ENCODE measurements at regions not wholly inside any gene's neighbourhood (a gene's known extent, or its start where the extent isn't known, plus 50 kb on each side); places are given as distances from the start of the nearest gene placed in this dataset.
"Not testable (repeated sequence)": the region's sequence is repeated elsewhere in the genome, so short reads cannot be mapped to it uniquely, and the experiment has no call there.

GRCh38 chr14:82011460-82011859 lies 477.8 kb upstream of the SEL1L start:
- DNase-seq (ENCODE audit: low read depth in 4 of 6, low spot score in 6 of 6): no peak
- Histone ChIP-seq H3K27me3 (ENCODE audit: control insufficient read depth, insufficient read depth, low read length) (no peaks in the 10 kb centered on the region), H3K9me3 (ENCODE audit: control insufficient read depth, insufficient read depth, low read length) (no peaks in the 10 kb centered on the region), H3K4me1 (ENCODE audit: control insufficient read depth, insufficient read depth, low read length) (no peaks in the 10 kb centered on the region), H3K4me3 (ENCODE audit: low read depth, low read length) (no peak overlapping the region), H3K36me3 (ENCODE audit: control insufficient read depth, insufficient read depth, low read length) (no peaks in the 10 kb centered on the region), H3K27ac (ENCODE audit: low read depth, low read length) (no peak overlapping the region)
- WGBS (ENCODE audit: insufficient coverage): 96% methylated on average over 3 of the region's 3 CpGs

- no peaks in the 10 kb centered on the region for H3K27me3 ChIP-seq (ENCODE audit: control insufficient read depth, insufficient read depth, low read length)
- 100% methylated on average over 1 of the region's 1 CpG for WGBS (ENCODE audit: insufficient coverage)
Measured at GRCh38 chr14:82029038-82029437, 495.4 kb upstream of the SEL1L start.

GRCh38 chr14:82035397-82035796 lies 501.7 kb upstream of the SEL1L start:
- no peak for DNase-seq (ENCODE audit: low read depth in 4 of 6, low spot score in 6 of 6)
- H3K4me1 ChIP-seq (ENCODE audit: control insufficient read depth, insufficient read depth, low read length): no peaks in the 10 kb centered on the region
- WGBS (ENCODE audit: insufficient coverage): no CpG with 5 or more reads among the region's 3 CpGs

More at GRCh38 chr14:82029038-82029437, 495.4 kb upstream of the SEL1L start:
- H3K27ac ChIP-seq (ENCODE audit: low read depth, low read length): no peak overlapping the region
- no peak overlapping the region for H3K4me3 ChIP-seq (ENCODE audit: low read depth, low read length)
- no peak for DNase-seq (ENCODE audit: low read depth in 4 of 6, low spot score in 6 of 6)
- no peaks in the 10 kb centered on the region for H3K36me3 ChIP-seq (ENCODE audit: control insufficient read depth, insufficient read depth, low read length)
- H3K9me3 ChIP-seq (ENCODE audit: control insufficient read depth, insufficient read depth, low read length): peaks cover 4% of the 10 kb centered on the region
- no peaks in the 10 kb centered on the region for H3K4me1 ChIP-seq (ENCODE audit: control insufficient read depth, insufficient read depth, low read length)

GRCh38 chr14:82038066-82038465 lies 504.4 kb upstream of the SEL1L start:
- H3K27me3 ChIP-seq (ENCODE audit: control insufficient read depth, insufficient read depth, low read length); H3K4me1 ChIP-seq (ENCODE audit: control insufficient read depth, insufficient read depth, low read length); H3K27ac ChIP-seq (ENCODE audit: low read depth, low read length); H3K9me3 ChIP-seq (ENCODE audit: control insufficient read depth, insufficient read depth, low read length); H3K4me3 ChIP-seq (ENCODE audit: low read depth, low read length); H3K36me3 ChIP-seq (ENCODE audit: control insufficient read depth, insufficient read depth, low read length); DNase-seq (ENCODE audit: low read depth in 4 of 6, low spot score in 6 of 6): not testable (repeated sequence)
- 83% methylated on average over 1 of the region's 3 CpGs for WGBS (ENCODE audit: insufficient coverage)

More at GRCh38 chr14:82035397-82035796, 501.7 kb upstream of the SEL1L start:
- Histone ChIP-seq H3K36me3 (ENCODE audit: control insufficient read depth, insufficient read depth, low read length) (no peaks in the 10 kb centered on the region), H3K4me3 (ENCODE audit: low read depth, low read length) (no peak overlapping the region), H3K27ac (ENCODE audit: low read depth, low read length) (no peak overlapping the region), H3K9me3 (ENCODE audit: control insufficient read depth, insufficient read depth, low read length) (no peaks in the 10 kb centered on the region), H3K27me3 (ENCODE audit: control insufficient read depth, insufficient read depth, low read length) (no peaks in the 10 kb centered on the region)

GRCh38 chr14:82045339-82045738 lies 511.7 kb upstream of the SEL1L start:
- H3K9me3 ChIP-seq (ENCODE audit: control insufficient read depth, insufficient read depth, low read length): no peaks in the 10 kb centered on the region
- no CpG with 5 or more reads among the region's 1 CpG for WGBS (ENCODE audit: insufficient coverage)
- DNase-seq (ENCODE audit: low read depth in 4 of 6, low spot score in 6 of 6): no peak
- H3K27ac ChIP-seq (ENCODE audit: low read depth, low read length): no peak overlapping the region
- H3K36me3 ChIP-seq (ENCODE audit: control insufficient read depth, insufficient read depth, low read length): no peaks in the 10 kb centered on the region
- H3K4me3 ChIP-seq (ENCODE audit: low read depth, low read length): no peak overlapping the region
- no peaks in the 10 kb centered on the region for H3K4me1 ChIP-seq (ENCODE audit: control insufficient read depth, insufficient read depth, low read length)
- H3K27me3 ChIP-seq (ENCODE audit: control insufficient read depth, insufficient read depth, low read length): no peaks in the 10 kb centered on the region

- no CpG with 5 or more reads among the region's 1 CpG for WGBS (ENCODE audit: insufficient coverage)
- Histone ChIP-seq H3K27me3 (ENCODE audit: control insufficient read depth, insufficient read depth, low read length) (no peaks in the 10 kb centered on the region), H3K27ac (ENCODE audit: low read depth, low read length) (no peak overlapping the region), H3K4me3 (ENCODE audit: low read depth, low read length) (no peak overlapping the region), H3K4me1 (ENCODE audit: control insufficient read depth, insufficient read depth, low read length) (no peaks in the 10 kb centered on the region), H3K36me3 (ENCODE audit: control insufficient read depth, insufficient read depth, low read length) (no peaks in the 10 kb centered on the region), H3K9me3 (ENCODE audit: control insufficient read depth, insufficient read depth, low read length) (no peaks in the 10 kb centered on the region)
- DNase-seq (ENCODE audit: low read depth in 4 of 6, low spot score in 6 of 6): no peak
Measured at GRCh38 chr14:82046512-82047226, 513.0 kb upstream of the SEL1L start.

- Histone ChIP-seq H3K9me3 (ENCODE audit: control insufficient read depth, insufficient read depth, low read length) (no peaks in the 10 kb centered on the region), H3K4me1 (ENCODE audit: control insufficient read depth, insufficient read depth, low read length) (no peaks in the 10 kb centered on the region), H3K4me3 (ENCODE audit: low read depth, low read length) (no peak overlapping the region), H3K27me3 (ENCODE audit: control insufficient read depth, insufficient read depth, low read length) (no peaks in the 10 kb centered on the region), H3K27ac (ENCODE audit: low read depth, low read length) (no peak overlapping the region), H3K36me3 (ENCODE audit: control insufficient read depth, insufficient read depth, low read length) (no peaks in the 10 kb centered on the region)
- no peak for DNase-seq (ENCODE audit: low read depth in 4 of 6, low spot score in 6 of 6)
- no CpG with 5 or more reads among the region's 1 CpG for WGBS (ENCODE audit: insufficient coverage)
Measured at GRCh38 chr14:82047777-82048470, 514.3 kb upstream of the SEL1L start.

GRCh38 chr14:82052778-82053177 lies 519.1 kb upstream of the SEL1L start:
- Histone ChIP-seq H3K27ac (ENCODE audit: low read depth, low read length) (no peak overlapping the region), H3K36me3 (ENCODE audit: control insufficient read depth, insufficient read depth, low read length) (no peaks in the 10 kb centered on the region), H3K27me3 (ENCODE audit: control insufficient read depth, insufficient read depth, low read length) (no peaks in the 10 kb centered on the region), H3K4me3 (ENCODE audit: low read depth, low read length) (no peak overlapping the region), H3K9me3 (ENCODE audit: control insufficient read depth, insufficient read depth, low read length) (no peaks in the 10 kb centered on the region), H3K4me1 (ENCODE audit: control insufficient read depth, insufficient read depth, low read length) (no peaks in the 10 kb centered on the region)
- DNase-seq (ENCODE audit: low read depth in 4 of 6, low spot score in 6 of 6): peak in 1 of 6 donors; percentile 12

GRCh38 chr14:82055515-82056115 lies 522.0 kb upstream of the SEL1L start:
- Histone ChIP-seq H3K36me3 (ENCODE audit: control insufficient read depth, insufficient read depth, low read length) (no peaks in the 10 kb centered on the region), H3K4me3 (ENCODE audit: low read depth, low read length) (no peak overlapping the region), H3K4me1 (ENCODE audit: control insufficient read depth, insufficient read depth, low read length) (no peaks in the 10 kb centered on the region), H3K9me3 (ENCODE audit: control insufficient read depth, insufficient read depth, low read length) (no peaks in the 10 kb centered on the region), H3K27ac (ENCODE audit: low read depth, low read length) (no peak overlapping the region), H3K27me3 (ENCODE audit: control insufficient read depth, insufficient read depth, low read length) (no peaks in the 10 kb centered on the region)
- WGBS (ENCODE audit: insufficient coverage): 77% methylated on average over 1 of the region's 1 CpG
- DNase-seq (ENCODE audit: low read depth in 4 of 6, low spot score in 6 of 6): peak in 2 of 6 donors; percentile 20 to 50

- no peak for DNase-seq (ENCODE audit: low read depth in 4 of 6, low spot score in 6 of 6)
Measured at GRCh38 chr14:82060219-82060618, 526.6 kb upstream of the SEL1L start.

More at GRCh38 chr14:82060219-82060618, 526.6 kb upstream of the SEL1L start:
- Histone ChIP-seq H3K27me3 (ENCODE audit: control insufficient read depth, insufficient read depth, low read length) (no peaks in the 10 kb centered on the region), H3K27ac (ENCODE audit: low read depth, low read length) (no peak overlapping the region), H3K36me3 (ENCODE audit: control insufficient read depth, insufficient read depth, low read length) (no peaks in the 10 kb centered on the region), H3K4me3 (ENCODE audit: low read depth, low read length) (no peak overlapping the region), H3K9me3 (ENCODE audit: control insufficient read depth, insufficient read depth, low read length) (no peaks in the 10 kb centered on the region), H3K4me1 (ENCODE audit: control insufficient read depth, insufficient read depth, low read length) (no peaks in the 10 kb centered on the region)
- WGBS (ENCODE audit: insufficient coverage): no CpG with 5 or more reads among the region's 3 CpGs
